DMS 273 (cell line): ENCODE measurements at regions not wholly inside any gene's neighbourhood (a gene's known extent, or its start where the extent isn't known, plus 50 kb on each side); places are given as distances from the start of the nearest gene placed in this dataset.
"Not testable (repeated sequence)": the region's sequence is repeated elsewhere in the genome, so short reads cannot be mapped to it uniquely, and the experiment has no call there.

Source experiments
- DNase-seq: peaks from one replicate; lab custom pipeline; 2025; ENCODE audit not compliant: unreplicated experiment; lab: John Stamatoyannopoulos, UW

- DNase-seq = no peak
Observed at GRCh38 chr9:111094958-111095357, 56.7 kb upstream of the LPAR1 start.

- no peak for DNase-seq
Observed at GRCh38 chr9:111094433-111094924, 56.2 kb upstream of the LPAR1 start.

- DNase-seq = not testable (repeated sequence)
Observed at GRCh38 chr9:111092167-111092566, 53.9 kb upstream of the LPAR1 start.
